Keratinocyte (primary cell): ENCODE measurements at regions not wholly inside any gene's neighbourhood (a gene's known extent, or its start where the extent isn't known, plus 50 kb on each side); places are given as distances from the start of the nearest gene placed in this dataset.

ENCODE experiments used
- DNase-seq: peaks from one replicate; pipeline ENCODE4 v3.0.0-alpha.2; 2011; ENCODE audit warnings: low read depth, missing footprints, low spot score
- FAIRE-seq: peaks from 2 replicates; lab custom pipeline; 2011; peaks lifted over from hg19 to GRCh38; lab: Jason Lieb, UNC
- H2AFZ ChIP-seq: 2 replicates; pipeline ENCODE4 v1.6.0; 2012; ENCODE audit warnings: low read length, control low read depth, inconsistent platforms; ENCODE audit not compliant: control insufficient read depth
- H3K27ac ChIP-seq: 2 replicates; pipeline ENCODE4 v1.5.1; 2011; ENCODE audit warnings: low read length; ENCODE audit not compliant: control insufficient read depth, insufficient read depth
- H3K27me3 ChIP-seq: 3 replicates; pipeline ENCODE4 v1.6.0; 2011; ENCODE audit warnings: low read length; ENCODE audit not compliant: control insufficient read depth, insufficient read depth; ENCODE audit errors: extremely low read depth
- H3K36me3 ChIP-seq, 2 experiments: 2 replicates in 1 of 2; 3 replicates in 1 of 2; pipeline ENCODE4 v1.5.1; 2011; ENCODE audit warnings: low read length in 2 of 2, mild to moderate bottlenecking in 1 of 2; ENCODE audit not compliant: control insufficient read depth in 2 of 2, insufficient read depth in 2 of 2; ENCODE audit errors: extremely low read depth in 1 of 2
- H3K4me1 ChIP-seq: 3 replicates; pipeline ENCODE4 v1.5.1; 2011; ENCODE audit warnings: low read length; ENCODE audit not compliant: control insufficient read depth, insufficient read depth; ENCODE audit errors: extremely low read depth
- H3K4me2 ChIP-seq: 3 replicates; pipeline ENCODE4 v1.6.0; 2011; ENCODE audit warnings: low read depth, low read length; ENCODE audit not compliant: control insufficient read depth, insufficient read depth; ENCODE audit errors: extremely low read depth
- H3K4me3 ChIP-seq, 3 experiments: fragments of 200-600 bp in 1 of 3; sonication (generic) in 1 of 3; 2 replicates in 2 of 3; 3 replicates in 1 of 3; pipeline ENCODE4 v1.5.1; 2011 to 2016; ENCODE audit warnings: low read length in 3 of 3, mild to moderate bottlenecking in 3 of 3, control low read depth in 2 of 3, inconsistent platforms in 1 of 3, low read depth in 1 of 3, mixed read lengths in 1 of 3, mixed run types in 1 of 3, moderate library complexity in 1 of 3; ENCODE audit not compliant: control insufficient read depth in 2 of 3, insufficient read depth in 2 of 3; ENCODE audit errors: extremely low read depth in 1 of 3
- H3K79me2 ChIP-seq: 2 replicates; pipeline ENCODE4 v1.6.0; 2012; ENCODE audit warnings: low read length; ENCODE audit not compliant: control insufficient read depth, insufficient read depth
- H3K9ac ChIP-seq: 3 replicates; pipeline ENCODE4 v1.6.0; 2011; ENCODE audit warnings: low read length; ENCODE audit not compliant: control insufficient read depth, insufficient read depth; ENCODE audit errors: extremely low read depth
- H3K9me1 ChIP-seq: 3 replicates; pipeline ENCODE4 v1.6.0; 2011; ENCODE audit warnings: low read length; ENCODE audit not compliant: control insufficient read depth, insufficient read depth; ENCODE audit errors: extremely low read depth
- H3K9me3 ChIP-seq: 2 replicates; pipeline ENCODE4 v1.5.1; 2012; ENCODE audit warnings: low read depth, low read length; ENCODE audit not compliant: control insufficient read depth
- H4K20me1 ChIP-seq: 3 replicates; pipeline ENCODE4 v1.6.0; 2011; ENCODE audit warnings: low read length; ENCODE audit not compliant: control insufficient read depth, insufficient read depth; ENCODE audit errors: extremely low read depth
- CTCF ChIP-seq, 3 experiments: IDR thresholded peaks in 1 of 3; conservative IDR thresholded peaks in 1 of 3; optimal IDR thresholded peaks in 1 of 3; 2 replicates in 2 of 3; 3 replicates in 1 of 3; pipeline versions ENCODE3 to v1.5.1; 2011; ENCODE audit warnings: low read length in 3 of 3, mild to moderate bottlenecking in 3 of 3, moderate library complexity in 2 of 3, control low read depth in 1 of 3, inconsistent platforms in 1 of 3; ENCODE audit not compliant: insufficient read depth in 2 of 3; ENCODE audit errors: extremely low read depth in 1 of 3
- EZH2 ChIP-seq: IDR thresholded peaks from one replicate; pipeline ENCODE4 v1.6.1; 2012; ENCODE audit warnings: inconsistent platforms, mild to moderate bottlenecking, low read length, moderate library complexity
- dilution Hi-C: fragments of 300-500 bp; cut with MboI; formaldehyde crosslinking; loops from one replicate; pipeline ENCODE4 v1.7.0; 2020; ENCODE audit warnings: low sequenced_read_pairs; ENCODE audit not compliant: extremely low pct_ligation_motif_present

- Histone ChIP-seq H3K27me3 (no peaks in the 10 kb centered on the region), H3K79me2 (no peaks in the 10 kb centered on the region), H2AFZ (no peak overlapping the region), H4K20me1 (no peaks in the 10 kb centered on the region), H3K4me3 (no peak overlapping the region), H3K36me3 (no peaks in the 10 kb centered on the region), H3K4me1 (peaks cover 12% of the 10 kb centered on the region), H3K9me3 (no peaks in the 10 kb centered on the region), H3K9ac (no peak overlapping the region), H3K4me2 (no peak overlapping the region), H3K9me1 (no peaks in the 10 kb centered on the region), H3K27ac (no peak overlapping the region)
- TF ChIP-seq CTCF (optimal IDR thresholded peaks at IDR 0.05 in 1 of 3, IDR thresholded peaks at IDR 0.05 in 1 of 3, conservative IDR thresholded peaks at IDR 0.05 in 1 of 3; ENCODE audit: extremely low read depth in 1 of 3, insufficient read depth in 2 of 3, low read length in 3 of 3) (no peak), EZH2 (no peak)
- FAIRE-seq: no peak
- dilution Hi-C loops: no loop called here
- DNase-seq: no peak
Observed at GRCh38 chr6:9659848-9660247, 755.0 kb downstream of the TFAP2A start.

DNA sequence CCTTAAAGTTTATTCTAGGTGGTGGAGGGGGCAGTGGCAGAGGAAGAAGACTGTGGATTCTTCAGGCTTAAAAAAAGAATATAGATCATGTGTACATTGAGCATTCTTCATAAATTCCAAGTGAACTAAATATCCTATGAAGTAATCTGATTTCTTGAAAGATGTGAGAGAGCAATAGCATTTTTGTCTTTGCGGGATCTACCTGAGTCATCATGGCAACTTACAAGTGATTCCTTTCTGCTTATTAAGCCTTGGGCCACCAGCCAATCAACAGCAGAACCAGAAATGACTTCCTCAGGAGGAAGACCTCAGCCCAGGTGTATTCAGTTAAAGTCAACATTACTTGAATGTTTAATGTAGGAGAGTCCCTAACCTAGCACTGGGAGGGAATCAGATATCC lies 756.9 kb downstream of the TFAP2A start:
- no peaks in the 10 kb centered on the region for H3K36me3 ChIP-seq
- H3K9me3 ChIP-seq: no peaks in the 10 kb centered on the region
- no peak overlapping the region for H3K4me3 ChIP-seq
- no peaks in the 10 kb centered on the region for H3K27me3 ChIP-seq
- FAIRE-seq: peak; percentile 86
- dilution Hi-C loops: no loop called here
- H3K79me2 ChIP-seq: no peaks in the 10 kb centered on the region
- H3K4me2 ChIP-seq: peak overlapping the region; percentile 42
- peak overlapping the region; percentile 17 for H2AFZ ChIP-seq
- TF ChIP-seq EZH2 (no peak), CTCF (optimal IDR thresholded peaks at IDR 0.05 in 1 of 3, IDR thresholded peaks at IDR 0.05 in 1 of 3, conservative IDR thresholded peaks at IDR 0.05 in 1 of 3; ENCODE audit: extremely low read depth in 1 of 3, insufficient read depth in 2 of 3, low read length in 3 of 3) (no peak)
- no peak overlapping the region for H3K9ac ChIP-seq
- no peaks in the 10 kb centered on the region for H3K9me1 ChIP-seq
- no peak overlapping the region for H3K27ac ChIP-seq
- peak; percentile 38 for DNase-seq
- no peaks in the 10 kb centered on the region for H4K20me1 ChIP-seq
- peaks cover 12% of the 10 kb centered on the region for H3K4me1 ChIP-seq
